HG02623 (cell line): ENCODE measurements at regions not wholly inside any gene's neighbourhood (a gene's known extent, or its start where the extent isn't known, plus 50 kb on each side); places are given as distances from the start of the nearest gene placed in this dataset.
"Not testable (repeated sequence)": the region's sequence is repeated elsewhere in the genome, so short reads cannot be mapped to it uniquely, and the experiment has no call there.

Experiments used
- ATAC-seq: cut with Tn5 transposase; IDR thresholded peaks from one replicate; pipeline ENCODE4 v1.9.1; 2021; ENCODE audit warnings: moderate library complexity; ENCODE audit not compliant: unreplicated experiment

DNA sequence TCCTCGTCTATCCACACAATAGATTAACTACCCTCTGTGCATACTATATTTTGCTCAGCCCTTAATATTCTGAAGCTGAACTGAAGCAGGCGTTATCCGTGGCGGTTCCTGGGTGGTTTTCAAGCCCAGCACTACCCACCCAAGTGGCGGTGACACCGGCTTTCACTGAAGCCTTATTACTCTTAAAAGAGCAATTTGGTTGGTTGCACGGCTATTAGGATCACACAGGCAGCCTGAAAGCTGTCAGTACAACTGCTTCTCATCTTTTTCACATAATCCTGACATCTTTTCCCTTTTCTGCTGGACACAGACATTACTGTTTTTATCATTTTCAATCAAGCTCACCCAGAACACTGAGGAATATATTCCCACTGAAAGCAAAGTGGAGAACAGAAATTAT lies 525.3 kb upstream of the ZNF717 start:
- no peak for ATAC-seq

DNA sequence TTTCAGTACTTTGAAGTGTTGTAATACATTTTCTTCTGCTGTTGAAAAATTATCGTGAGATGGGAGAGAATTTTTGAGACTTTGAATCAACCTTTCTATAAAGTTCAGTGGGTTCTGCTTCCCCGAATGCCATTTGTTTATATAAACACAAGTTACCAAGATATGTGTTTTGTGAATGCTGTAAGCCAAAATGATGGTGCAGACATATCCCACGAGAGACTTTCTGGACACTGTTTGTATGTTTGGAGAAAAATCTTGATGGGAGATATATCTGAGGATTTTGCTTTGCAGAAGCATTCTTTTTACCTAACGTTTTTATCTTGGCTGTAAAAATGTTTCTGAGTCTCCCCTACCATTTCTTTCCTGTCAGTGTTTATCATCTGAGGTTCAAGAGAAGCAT lies 526.6 kb upstream of the ZNF717 start:
- no peak for ATAC-seq

DNA sequence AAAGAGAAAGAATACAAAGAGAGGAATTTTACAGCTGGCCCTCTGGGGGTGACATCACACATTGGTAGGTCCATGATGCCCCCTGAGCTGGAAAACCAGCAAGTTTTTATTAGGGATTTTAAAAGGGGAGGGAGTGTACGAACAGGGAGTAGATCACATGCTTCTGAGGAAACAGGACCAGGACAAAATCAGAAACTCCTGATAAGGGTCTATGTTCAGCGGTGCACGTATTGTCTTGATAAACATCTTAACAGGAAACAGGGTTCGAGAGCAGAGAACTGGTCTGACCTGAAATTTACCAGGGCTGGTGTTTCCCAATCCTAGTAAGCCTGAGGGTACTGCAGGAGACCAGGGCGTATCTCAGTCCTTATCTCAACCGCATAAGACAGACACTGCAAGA lies 530.6 kb upstream of the ZNF717 start:
- ATAC-seq: not testable (repeated sequence)

DNA sequence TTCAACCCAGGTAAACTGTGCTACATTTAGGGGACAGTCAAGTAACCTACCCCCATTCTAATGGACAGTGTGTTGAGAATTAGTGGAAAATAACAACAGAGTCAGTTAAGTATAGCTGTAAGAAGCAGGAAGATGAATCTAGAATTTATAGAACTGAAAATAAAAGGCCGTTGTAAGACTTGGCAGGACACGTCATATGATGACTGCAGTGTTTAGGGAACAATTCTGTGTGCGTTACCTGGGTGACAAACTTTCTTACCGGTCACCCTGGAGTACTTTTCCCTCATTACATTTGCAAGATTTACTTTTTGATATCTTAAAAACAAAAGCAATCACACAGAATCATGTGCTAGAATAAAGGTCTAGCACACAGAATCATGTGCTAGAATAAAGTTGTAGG lies 536.3 kb upstream of the ZNF717 start:
- no peak for ATAC-seq

- ATAC-seq: no peak
Observed at GRCh38 chr3:76324101-76324500, 538.8 kb upstream of the ZNF717 start.

DNA sequence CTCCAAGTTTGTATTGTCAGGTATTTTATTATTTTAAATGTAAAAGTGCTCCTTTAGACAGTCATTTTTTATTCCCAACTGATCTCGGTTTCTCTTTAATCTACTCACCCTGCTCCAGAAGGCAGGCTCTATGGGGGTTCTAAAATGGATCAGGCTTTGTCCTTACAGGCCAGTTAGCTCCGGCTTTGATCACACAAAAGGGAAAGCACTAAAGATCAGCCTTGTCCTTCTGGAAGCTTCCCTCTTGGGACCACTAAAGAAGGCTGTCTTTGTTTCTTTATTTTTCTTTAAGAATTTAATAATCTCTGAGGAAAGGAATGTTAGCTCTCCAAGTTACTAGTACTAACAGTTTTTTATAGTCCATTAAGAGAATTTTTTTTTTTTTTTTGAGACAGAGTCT lies 560.5 kb upstream of the ZNF717 start:
- no peak for ATAC-seq

- no peak for ATAC-seq
Observed at GRCh38 chr3:76346690-76347089, 561.3 kb upstream of the ZNF717 start.

GRCh38 chr3:76349715-76350480 lies 564.5 kb upstream of the ZNF717 start:
- no peak for ATAC-seq

DNA sequence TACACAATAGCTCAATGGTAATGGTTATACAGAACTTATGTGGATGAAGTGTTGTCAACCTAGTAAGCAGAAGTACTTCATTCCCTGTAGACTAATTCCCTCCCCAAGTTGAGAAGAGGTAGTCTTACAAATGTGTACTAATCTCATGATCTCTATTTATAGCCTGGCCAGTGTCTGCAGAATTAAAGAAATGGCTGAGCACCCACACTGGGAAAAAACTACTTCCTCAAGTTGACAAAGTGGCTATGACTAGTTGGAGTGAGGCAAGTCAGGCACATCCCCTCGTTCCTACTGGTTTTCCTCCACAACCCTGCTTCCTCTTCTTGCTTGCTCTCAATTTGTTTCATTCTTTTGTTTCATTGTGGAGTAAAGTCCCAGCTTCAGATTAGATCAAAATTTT lies 566.7 kb upstream of the ZNF717 start:
- ATAC-seq: no peak

DNA sequence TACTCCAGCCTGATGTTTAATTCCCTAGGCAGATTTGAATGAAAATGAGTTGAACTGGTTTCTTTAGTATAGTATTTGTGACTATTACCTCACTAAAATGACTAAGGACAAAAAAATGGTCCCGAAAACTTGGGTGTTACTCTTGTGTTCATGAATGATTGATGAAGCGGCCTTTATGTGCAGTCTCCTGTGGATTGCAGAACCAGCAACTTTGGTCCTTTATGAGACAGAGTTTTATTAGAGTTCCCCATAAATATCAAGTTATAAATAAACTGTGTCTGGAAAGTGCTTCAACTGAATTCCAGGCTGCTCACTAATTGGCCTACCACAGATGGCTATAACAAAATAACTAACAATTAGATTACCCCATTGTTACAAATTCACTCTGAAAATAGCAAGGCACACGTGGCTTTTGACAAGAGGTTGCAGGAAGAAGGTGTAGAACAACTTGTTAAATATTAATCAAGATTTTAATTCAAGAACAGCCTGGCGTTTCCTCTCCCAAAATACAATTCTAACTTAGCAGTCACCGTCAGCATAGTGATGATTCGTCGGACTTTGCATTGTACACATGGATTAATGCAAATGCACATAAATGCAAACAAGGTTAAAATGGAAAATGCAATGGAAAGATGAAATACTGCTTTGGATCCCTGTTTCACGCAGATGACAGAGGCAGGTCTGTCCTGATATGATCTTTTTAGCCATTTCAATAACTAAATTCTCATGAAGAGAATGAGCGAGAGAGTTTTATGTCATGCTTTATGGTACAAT lies 567.3 kb upstream of the ZNF717 start:
- ATAC-seq: no peak

- no peak for ATAC-seq
Observed at GRCh38 chr3:76353683-76354082, 568.3 kb upstream of the ZNF717 start.

- ATAC-seq: no peak
Observed at GRCh38 chr3:76361010-76361409, 575.7 kb upstream of the ZNF717 start.

- no peak for ATAC-seq
Observed at GRCh38 chr3:76362643-76363042, 577.3 kb upstream of the ZNF717 start.

DNA sequence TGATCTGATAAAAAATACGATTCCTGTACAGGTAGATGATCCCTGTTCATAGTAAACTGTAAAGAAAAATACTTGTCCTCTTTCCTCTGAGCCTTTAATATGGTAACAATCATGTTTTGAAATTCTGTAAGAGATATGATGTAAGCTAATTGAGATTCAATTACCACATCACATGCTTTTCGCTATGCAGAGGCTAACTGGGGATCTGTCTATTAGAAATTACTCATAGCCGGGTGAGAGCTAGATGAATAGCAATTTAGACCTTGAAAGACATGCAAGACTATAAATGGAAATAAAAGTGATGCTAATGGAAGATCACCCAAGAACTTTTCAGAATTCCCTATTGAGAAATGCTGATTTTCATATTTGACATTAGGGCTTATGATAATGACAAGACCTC lies 579.9 kb upstream of the ZNF717 start:
- ATAC-seq: no peak

- no peak for ATAC-seq
Observed at GRCh38 chr3:76367281-76367680, 581.9 kb upstream of the ZNF717 start.

- ATAC-seq: no peak
Observed at GRCh38 chr3:76369170-76369569, 583.8 kb upstream of the ZNF717 start.

DNA sequence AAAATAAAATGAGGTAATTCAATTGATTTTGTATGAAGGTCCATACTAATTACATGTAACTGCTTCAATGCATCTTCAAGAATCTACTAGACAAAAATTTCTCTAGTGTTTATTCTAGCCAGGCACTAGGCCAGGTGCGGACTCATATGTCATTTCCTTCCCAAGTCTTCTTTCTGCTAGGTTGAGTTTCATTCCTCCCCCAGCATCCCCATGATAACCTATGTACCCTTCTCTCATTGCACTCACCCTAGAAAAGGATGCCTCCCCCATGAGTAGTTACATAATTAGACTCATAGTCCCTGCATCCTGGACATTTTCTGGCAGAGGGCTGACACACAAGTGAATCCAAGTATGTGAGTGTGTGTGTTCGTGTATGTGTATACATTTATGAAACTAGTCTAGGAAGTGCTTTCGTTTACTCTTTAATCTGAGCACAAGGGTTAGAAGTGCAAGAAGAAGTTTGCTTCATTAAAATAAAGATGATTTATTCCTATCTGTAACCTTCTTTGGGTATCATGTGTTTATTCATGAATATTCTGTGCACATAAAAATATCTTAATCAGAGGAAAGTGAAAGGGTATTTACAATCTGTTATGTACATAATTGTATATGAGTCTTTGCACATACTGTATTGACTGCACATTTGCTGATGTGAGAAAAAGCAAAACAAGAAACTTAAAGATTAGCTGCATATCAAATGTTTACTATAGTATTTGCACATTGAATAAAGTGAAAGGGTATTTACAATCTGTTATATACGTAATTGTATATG lies 585.6 kb upstream of the ZNF717 start:
- ATAC-seq: no peak

- ATAC-seq: no peak
Observed at GRCh38 chr3:76372497-76372896, 587.1 kb upstream of the ZNF717 start.

DNA sequence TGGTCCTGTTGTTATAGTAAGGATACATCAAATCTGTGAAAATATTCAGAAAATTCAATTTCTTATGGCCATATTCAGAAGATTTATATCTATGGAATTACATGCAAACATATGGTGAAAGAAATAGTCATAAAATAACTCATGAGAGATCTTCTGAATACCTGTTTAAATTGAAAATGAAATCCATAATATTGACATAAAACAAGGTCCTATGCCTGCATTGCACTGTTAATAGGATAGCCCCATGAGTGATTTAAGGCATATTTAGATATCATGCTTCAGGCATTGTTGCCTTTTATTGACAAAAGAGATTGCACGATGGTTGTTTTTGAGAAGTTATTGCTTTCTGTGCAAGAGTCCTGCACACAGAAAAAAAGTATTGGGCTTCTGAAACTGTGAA lies 591.7 kb upstream of the ZNF717 start:
- no peak for ATAC-seq

- ATAC-seq: no peak
Observed at GRCh38 chr3:76378789-76379188, 593.4 kb upstream of the ZNF717 start.

DNA sequence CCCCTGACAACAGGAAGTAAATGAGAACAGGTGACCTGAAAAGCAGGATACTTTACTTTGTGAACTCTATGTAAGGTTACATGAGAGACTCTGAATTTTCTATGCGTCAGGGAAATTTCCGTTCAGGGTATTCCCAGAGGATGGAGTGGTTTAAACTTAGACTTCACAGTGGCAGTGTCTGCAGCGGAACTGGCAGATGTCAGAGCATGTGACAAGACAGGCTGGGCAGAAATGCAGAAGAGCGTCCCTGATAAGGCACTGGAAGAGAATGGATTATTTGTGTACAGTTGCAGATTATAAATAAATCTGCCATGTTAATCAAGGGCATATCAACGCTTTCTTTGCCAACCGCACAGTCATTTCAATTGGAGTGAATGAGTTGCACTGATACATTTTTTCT lies 598.4 kb upstream of the ZNF717 start:
- ATAC-seq: no peak

GRCh38 chr3:76387000-76387399 lies 601.7 kb upstream of the ZNF717 start:
- ATAC-seq: no peak
